HG02588 (cell line): ENCODE measurements at regions not wholly inside any gene's neighbourhood (a gene's known extent, or its start where the extent isn't known, plus 50 kb on each side); places are given as distances from the start of the nearest gene placed in this dataset.

Source experiments
- ATAC-seq: cut with Tn5 transposase; IDR thresholded peaks from one replicate; pipeline ENCODE4 v1.9.1; 2021; ENCODE audit warnings: mild to moderate bottlenecking, moderate library complexity; ENCODE audit not compliant: unreplicated experiment

- ATAC-seq: no peak
Observed at GRCh38 chr1:115233598-115233997, 104.5 kb downstream of the NGF start.

DNA sequence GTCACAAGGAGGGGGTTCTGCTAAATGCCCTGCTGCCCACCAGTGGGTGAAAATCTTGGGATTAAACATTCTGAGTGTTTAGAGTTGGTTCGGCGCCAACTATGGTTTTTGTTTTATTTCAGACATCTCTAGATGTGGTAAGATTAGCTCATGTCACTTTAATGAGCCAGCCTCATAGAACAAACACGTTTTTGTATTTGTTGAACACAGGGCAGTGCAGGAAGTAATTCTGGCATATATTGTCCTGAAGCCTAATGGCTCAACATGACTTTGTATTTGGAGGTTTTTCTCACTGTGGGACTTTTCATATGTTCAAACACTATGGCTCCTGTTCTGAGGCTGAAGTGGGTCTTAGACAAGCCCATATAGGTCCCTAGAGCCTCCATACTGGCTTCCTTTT lies 107.8 kb downstream of the NGF start:
- no peak for ATAC-seq

- ATAC-seq: no peak
Observed at GRCh38 chr1:115229016-115229415, 109.0 kb downstream of the NGF start.

- ATAC-seq: no peak
Observed at GRCh38 chr1:115228191-115228590, 109.9 kb downstream of the NGF start.

DNA sequence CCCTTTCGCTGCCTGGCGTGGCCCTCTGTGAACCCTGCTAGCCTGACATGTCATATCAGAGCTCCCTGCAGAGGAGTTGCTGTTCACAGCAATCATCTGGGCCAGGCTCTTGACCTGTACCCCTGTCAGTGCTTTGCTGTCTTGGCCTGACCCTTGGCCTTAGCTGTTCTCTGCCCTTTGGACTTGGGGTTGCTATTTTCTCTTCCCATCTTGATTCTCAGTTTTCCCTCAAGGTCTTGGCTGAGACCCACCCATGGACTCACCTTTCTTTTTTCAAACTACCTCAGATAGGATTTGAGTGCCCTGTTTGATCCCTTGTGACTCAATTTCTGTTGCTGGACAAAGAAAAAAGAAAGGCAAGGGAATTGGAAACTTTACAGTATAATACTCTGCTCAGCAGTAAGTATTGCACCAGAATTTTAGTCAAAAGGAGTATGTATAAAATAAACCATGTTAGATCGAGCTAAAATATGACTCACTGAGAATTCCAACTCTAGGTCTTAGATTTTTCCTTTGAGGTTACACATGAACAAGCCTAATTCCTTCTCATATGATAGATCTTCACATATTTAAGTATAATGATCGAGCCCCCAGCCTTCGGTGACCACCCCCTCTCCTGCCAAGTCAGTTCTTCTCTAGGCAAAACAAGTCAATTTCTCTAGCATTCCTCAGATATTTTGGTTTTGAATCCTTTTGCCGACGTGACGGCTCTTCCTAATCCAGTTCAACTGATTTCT lies 110.5 kb downstream of the NGF start:
- ATAC-seq: no peak

DNA sequence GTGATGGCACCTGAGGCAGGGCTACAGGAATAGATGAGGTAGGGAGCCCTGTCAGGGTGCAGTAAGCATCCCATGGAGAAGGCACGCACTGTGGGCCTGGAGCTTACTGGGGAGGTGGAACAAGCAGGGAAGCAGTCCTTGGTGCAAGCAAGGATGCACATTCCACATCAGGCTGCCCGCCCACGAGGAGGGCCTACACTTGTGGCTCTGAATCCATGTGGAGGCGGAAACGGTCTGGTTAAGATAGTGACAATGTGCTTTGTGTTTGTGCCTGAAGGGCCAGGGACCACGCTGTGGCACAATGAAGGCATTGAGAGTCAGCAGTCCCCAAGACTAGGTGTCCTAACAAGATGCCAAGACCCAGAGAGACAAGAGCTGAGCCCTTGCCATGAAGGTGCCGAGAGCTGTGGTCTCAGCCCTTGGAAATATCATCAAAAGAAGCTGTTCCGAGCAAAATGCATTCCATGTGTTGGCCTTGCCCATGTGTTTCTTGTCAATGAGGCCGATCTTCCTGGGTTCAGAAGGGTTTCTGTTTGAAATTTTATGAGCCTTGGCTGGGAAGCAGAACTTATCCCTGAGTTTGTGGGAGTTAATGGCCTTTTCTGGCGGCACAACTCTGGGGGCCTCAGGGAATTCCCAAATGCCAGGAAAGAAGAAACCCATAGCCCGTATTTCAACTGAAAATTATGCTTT lies 111.9 kb downstream of the NGF start:
- ATAC-seq: no peak

- no peak for ATAC-seq
Observed at GRCh38 chr1:115224636-115225035, 113.4 kb downstream of the NGF start.

DNA sequence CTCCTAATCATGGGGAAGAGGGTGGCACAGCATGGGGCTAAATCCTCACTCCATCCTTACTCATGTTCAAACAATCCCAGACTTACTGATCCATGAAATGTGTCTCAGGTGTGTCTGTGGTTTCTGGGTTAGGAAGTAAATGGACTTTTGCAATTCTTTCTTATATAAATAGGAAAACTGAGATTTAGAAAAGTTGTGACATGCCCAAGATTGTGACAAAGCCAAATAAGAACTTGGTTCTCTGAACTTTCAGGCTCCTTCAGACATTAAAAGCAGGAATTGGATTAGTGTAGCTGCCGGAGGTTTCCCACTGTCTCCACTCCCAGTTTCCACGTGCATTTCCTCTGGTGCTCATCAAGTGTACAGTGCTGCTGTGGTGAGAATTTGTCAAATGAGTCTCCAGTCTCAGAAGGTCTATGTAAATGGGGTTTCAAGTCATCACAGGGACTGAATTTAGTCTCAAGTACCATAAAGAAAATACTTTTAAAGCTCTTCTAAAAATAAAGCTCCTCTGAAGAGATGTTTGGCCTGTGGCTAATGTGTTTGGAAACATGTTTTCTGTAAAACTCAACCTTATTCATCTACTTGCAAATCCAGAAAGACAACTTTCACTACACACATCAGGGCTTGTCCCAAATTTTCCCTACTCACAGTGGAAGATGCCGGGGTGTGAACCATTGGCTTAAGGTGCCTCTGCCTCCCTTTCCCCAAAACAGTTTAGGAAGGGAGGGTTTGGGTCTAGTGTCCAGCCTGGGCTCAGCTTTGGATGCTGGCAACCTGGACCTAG lies 115.2 kb downstream of the NGF start:
- no peak for ATAC-seq

DNA sequence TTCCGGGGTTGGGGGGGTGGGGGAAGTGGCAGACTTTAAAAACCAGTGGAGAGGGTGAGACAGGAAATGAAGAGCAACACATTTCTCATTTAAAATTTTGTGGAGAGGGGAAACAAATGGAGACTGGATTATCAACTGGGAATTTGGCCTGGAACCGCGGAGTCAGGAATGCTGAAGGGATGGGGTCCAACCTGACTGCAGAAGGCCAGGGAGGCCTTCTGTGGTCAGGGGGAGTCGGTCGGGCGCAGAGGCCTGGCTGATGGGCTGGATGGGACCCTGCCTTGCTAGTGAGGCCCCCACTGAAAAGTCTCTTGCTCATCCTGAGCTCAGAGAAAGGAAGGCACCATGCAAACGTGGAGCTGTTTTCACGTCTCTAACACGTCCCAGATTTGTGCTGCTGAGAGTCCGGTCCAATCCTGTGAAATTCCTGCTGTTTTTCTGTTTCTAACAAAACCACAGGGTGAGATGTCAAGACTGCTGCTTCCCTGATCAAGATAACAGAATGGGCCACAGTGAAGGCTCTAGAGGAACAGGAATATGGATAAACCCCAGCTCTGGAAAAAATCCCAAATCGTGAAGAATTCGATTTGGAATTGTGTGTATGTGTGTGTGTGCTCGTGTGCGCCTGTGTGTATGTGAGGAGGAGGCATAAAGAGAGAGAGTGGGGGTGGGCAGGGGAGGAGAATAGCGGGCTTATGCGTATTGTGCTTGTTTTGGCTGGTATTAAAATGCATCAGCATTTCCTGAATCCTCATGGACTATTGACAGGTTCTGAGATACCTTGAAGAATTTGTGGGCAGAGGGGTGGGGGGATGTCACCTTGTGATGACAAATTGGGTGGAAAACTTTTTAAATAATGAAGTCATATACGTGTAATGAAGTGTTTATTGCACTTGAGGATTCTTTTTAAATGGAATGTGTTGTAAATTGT lies 117.4 kb downstream of the NGF start:
- no peak for ATAC-seq

DNA sequence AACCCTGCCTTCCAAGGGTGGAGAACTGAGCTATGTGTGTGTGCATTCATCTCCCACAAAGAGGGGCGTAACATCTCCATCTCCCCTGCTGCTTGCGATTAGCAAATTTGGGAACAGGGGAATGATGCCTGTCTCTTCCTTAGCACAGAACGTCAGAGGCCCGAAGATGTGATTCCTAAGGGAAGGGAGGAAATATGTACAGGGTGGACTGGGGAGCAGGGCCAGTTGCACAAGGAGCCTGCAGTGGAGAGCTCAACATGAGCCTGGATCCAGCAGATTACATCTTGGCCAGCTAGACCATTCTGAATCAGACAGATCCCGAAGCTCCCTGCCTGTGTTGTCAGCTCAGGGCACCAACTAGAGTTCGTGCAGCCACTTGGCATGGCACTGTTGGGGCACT lies 118.1 kb downstream of the NGF start:
- no peak for ATAC-seq

DNA sequence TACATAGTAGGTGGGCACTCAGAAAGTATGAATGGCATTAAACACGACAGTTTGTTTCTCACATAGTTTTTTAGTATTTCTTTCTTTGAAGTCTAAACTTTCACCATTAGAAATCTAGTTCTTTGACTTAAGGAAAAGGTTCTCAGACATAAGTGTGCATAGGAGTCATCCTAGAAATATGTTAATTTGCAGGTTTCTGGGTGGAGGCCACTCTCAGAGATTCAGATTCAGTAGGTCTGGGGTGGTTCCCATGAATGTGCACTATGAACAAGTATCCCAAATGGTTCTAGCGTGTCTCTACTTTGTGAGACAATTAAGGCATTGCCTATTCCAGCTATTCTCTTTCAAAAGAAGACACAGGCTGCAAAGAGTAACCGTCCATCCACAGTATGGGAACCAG lies 119.3 kb downstream of the NGF start:
- no peak for ATAC-seq

GRCh38 chr1:115218034-115218405 lies 120.0 kb downstream of the NGF start:
- ATAC-seq: no peak

GRCh38 chr1:115217150-115218033 lies 120.7 kb downstream of the NGF start:
- no peak for ATAC-seq

DNA sequence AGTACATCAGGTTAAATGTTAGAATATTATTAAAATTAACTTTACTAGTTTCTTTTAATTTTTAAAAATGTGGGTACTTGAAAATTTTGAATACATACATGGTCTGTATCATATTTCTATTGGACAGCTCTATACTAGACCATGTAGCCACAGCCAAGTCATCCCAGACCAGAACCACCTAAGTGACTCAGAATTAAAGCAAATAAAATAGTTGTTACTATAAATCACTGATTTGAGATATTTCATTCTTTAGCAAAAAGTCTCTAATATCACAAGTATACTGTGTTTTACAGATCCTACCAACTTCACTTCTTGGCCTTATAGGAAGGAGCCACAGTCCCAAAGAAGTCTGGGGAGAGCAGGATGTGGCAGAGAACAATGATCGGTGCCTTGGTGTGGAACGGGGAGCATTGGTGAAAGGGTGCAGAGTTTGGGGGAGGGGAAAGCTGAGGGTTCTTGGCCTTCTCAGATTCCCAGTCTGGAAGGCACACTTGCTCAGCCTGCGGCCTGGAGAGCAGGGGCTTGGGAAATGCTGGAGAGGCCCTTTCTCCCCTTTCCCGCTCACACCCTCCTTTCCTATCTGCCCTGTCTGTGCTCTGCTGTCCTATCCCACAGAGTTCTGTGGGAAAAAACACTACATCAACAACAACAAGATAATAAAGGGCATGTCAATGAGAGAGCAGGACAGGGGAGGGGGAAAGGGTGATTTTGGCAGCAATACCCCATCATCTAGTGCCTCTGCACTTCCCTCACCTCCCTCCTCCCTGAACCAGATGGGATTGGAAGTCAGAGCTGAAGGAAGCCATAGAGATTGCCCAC lies 122.1 kb downstream of the NGF start:
- ATAC-seq: no peak

DNA sequence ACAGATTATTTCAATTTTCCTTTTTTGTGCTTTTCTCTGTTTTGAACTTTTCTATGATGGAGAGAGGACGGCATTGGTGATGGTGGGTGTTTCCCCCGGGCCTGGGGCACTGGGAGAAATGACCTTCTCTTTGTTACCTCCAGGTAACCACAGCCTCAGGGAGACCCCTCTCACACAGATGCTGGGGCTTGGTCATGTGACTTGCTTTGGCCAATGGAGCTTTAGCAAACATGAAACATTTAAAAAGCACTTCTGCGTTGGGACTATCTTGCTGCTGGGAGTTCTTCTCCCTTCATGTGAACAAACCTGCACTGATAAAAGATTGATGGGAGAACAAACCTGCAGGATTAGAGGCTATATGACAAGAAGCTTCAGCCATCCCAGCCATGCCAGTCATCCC lies 122.9 kb downstream of the NGF start:
- ATAC-seq: no peak

DNA sequence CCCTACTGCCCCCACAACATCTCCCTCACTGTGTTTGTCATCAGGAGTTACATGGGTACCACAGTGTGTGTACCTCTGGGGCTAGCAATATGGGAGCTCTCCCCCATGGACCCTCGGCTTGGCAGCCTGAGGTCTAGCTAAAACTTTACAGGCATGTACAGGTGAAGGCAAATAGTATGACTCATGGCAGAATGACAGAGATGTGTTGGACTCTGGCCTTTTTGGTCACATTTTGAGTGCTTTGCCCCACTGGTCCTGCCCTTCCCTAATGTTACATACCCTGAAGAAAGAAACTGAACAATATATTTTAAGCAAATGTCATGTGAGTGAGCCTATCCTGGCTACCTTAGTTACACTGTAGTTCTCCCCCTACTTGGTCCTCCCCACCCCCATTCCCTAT lies 124.0 kb downstream of the NGF start:
- no peak for ATAC-seq

DNA sequence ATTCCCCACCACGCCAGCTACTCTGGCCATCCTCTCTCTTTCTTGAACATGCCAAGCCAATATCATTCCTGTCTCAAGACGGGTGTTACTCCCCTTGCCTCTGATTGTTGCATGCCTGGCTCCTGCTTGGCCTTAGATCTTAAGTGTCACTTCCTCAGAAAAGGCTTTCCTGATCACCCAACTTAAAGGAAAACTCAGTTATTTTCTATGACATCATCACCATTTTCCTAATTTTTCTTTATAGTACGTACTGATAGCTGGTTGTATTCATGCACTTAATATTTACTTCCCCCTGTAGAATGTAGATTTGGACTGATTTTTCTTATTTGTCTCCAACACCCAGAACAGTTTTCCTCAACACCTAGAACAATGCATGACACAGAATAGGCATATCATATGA lies 123.8 kb upstream of the TSPAN2 start:
- ATAC-seq: no peak

DNA sequence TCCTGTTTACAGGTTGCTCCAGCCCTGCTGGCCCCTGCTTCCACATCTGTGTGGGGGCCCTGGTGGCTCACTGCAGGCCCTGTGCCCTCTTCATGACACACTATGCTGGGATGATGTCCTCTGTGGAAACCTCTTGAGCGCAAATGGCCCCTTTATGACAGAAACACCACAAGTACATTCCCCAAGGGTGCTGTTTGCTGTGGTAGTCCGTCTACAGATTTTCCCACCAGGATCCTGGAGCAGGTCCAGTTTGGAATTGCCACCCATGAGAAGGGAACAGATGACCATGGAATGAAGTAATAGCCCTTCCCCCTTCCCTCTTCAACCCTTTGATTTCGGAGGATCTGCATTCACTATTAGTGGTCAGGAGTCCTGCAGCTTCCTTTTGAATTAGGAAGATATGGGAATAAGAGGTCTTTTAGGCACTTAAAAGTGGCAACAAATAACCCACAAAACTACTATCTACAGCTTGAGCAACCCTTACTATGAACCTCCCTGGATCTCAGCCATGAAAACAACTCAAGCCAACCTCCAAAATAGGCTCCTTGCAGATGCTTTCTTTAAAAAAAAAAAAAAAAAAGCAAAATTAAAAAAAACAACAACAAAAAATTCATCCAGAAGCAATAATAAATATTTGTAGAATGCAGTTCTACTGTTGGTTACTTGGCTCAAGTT lies 121.9 kb upstream of the TSPAN2 start:
- ATAC-seq: no peak
